Sigmoid colon (tissue), 6 donors: ENCODE measurements at regions not wholly inside any gene's neighbourhood (a gene's known extent, or its start where the extent isn't known, plus 50 kb on each side); places are given as distances from the start of the nearest gene placed in this dataset.

Experiments used
- DNase-seq: peaks from one replicate; pipeline ENCODE4 v3.0.0-alpha.2; 2019
- H3K27ac ChIP-seq, 4 donors: fragments of 200-600 bp; sonication (generic); one replicate each; pipeline ENCODE4 v1.5.1; 2016 to 2019; ENCODE audit warnings: mild to moderate bottlenecking in 1 of 4
- H3K27me3 ChIP-seq, 3 donors: fragments of 200-600 bp; sonication (generic); one replicate each; pipeline ENCODE4 v1.5.1; 2019; ENCODE audit warnings: mild to moderate bottlenecking in 1 of 3
- H3K36me3 ChIP-seq, 4 donors: fragments of 200-600 bp; sonication (generic); one replicate each; pipeline ENCODE4 v1.5.1; 2016 to 2019
- H3K4me1 ChIP-seq, 4 donors: fragments of 200-600 bp; sonication (generic); one replicate each; pipeline ENCODE4 v1.5.1; 2017 to 2019
- H3K4me3 ChIP-seq, 4 donors: fragments of 200-600 bp; sonication (generic); one replicate each; pipeline ENCODE4 v1.5.1; 2017 to 2019; ENCODE audit warnings: mild to moderate bottlenecking in 2 of 4, moderate library complexity in 1 of 4
- H3K9me3 ChIP-seq, 4 donors: fragments of 200-600 bp in 3 of 4; sonication (generic) in 3 of 4; one replicate each; pipeline versions ENCODE4 v1.5.1 to v1.6.1; 2013 to 2019
- CTCF ChIP-seq, 4 experiments: fragments of 450-650 bp in 3 of 4; fragments of 200-600 bp in 1 of 4; IDR thresholded peaks; one replicate each; pipeline ENCODE4 v1.5.1; 2016 to 2019; ENCODE audit warnings: antibody characterized with exemption in 4 of 4, mild to moderate bottlenecking in 3 of 4, moderate library complexity in 2 of 4
- EP300 ChIP-seq, 4 donors: sonication (generic); formaldehyde crosslinking; IDR thresholded peaks; one replicate each; pipeline ENCODE4 v1.6.1; 2017; ENCODE audit warnings: antibody characterized with exemption in 4 of 4
- POLR2A ChIP-seq, 2 donors: fragments of 450-650 bp; IDR thresholded peaks; one replicate each; pipeline ENCODE4 v1.6.1; 2016; ENCODE audit warnings: antibody characterized with exemption in 2 of 2, mild to moderate bottlenecking in 2 of 2, moderate library complexity in 2 of 2
- POLR2AphosphoS5 ChIP-seq, 4 donors: sonication (generic); formaldehyde crosslinking; IDR thresholded peaks; one replicate each; pipeline ENCODE4 v1.6.1; 2017; ENCODE audit warnings: antibody characterized with exemption in 4 of 4
- WGBS, 2 donors: extraction: QIAGEN DNeasy Blood & Tissue Kit; methylation state at CpG; one replicate each; pipeline ENCODE4 v1.1.7; 2013; 5-methylcytosine and 5-hydroxymethylcytosine counted together
- intact Hi-C: fragments of 100-400 bp; cut with DNase I; formaldehyde crosslinking; loops from one replicate; pipeline ENCODE4 v1.15.1; 2023
- donor health status: healthy with polysubstance abuse.
- donor health status: healthy.

GRCh38 chr6:9634776-9635175 lies 780.1 kb downstream of the TFAP2A start:
- 84 to 93% methylated on average over 2 of the region's 2 CpGs for WGBS, 2 donors
- Histone ChIP-seq H3K4me1 (no peaks in the 10 kb centered on the region), H3K4me3 (no peak overlapping the region), H3K9me3 (peaks cover 0 to 5% (median 0%) of the 10 kb centered on the region in 4 donors), H3K27me3 (no peaks in the 10 kb centered on the region), H3K36me3 (no peaks in the 10 kb centered on the region), H3K27ac (no peak overlapping the region)
- intact Hi-C loops = no loop called here
- TF ChIP-seq POLR2AphosphoS5 (IDR thresholded peaks at IDR 0.05) (no peak), POLR2A (IDR thresholded peaks at IDR 0.05) (no peak), EP300 (IDR thresholded peaks at IDR 0.05) (no peak), CTCF (IDR thresholded peaks at IDR 0.05) (no peak)
- DNase-seq = no peak

GRCh38 chr6:9632026-9632425 lies 782.8 kb downstream of the TFAP2A start:
- no peak overlapping the region for H3K27ac ChIP-seq
- H3K4me1 ChIP-seq = no peaks in the 10 kb centered on the region
- no peak for DNase-seq
- H3K4me3 ChIP-seq = no peak overlapping the region
- TF ChIP-seq POLR2AphosphoS5 (IDR thresholded peaks at IDR 0.05) = no peak
- H3K9me3 ChIP-seq = peaks cover 0 to 5% (median 0%) of the 10 kb centered on the region in 4 donors
- no peaks in the 10 kb centered on the region for H3K36me3 ChIP-seq
- H3K27me3 ChIP-seq = no peaks in the 10 kb centered on the region
- intact Hi-C loops = no loop called here

- Histone ChIP-seq H3K36me3 (no peaks in the 10 kb centered on the region), H3K27ac (no peak overlapping the region), H3K27me3 (no peaks in the 10 kb centered on the region), H3K4me3 (no peak overlapping the region), H3K4me1 (no peaks in the 10 kb centered on the region), H3K9me3 (peaks cover 0 to 5% (median 0%) of the 10 kb centered on the region in 4 donors)
- TF ChIP-seq POLR2A (IDR thresholded peaks at IDR 0.05) (no peak), EP300 (IDR thresholded peaks at IDR 0.05) (no peak), POLR2AphosphoS5 (IDR thresholded peaks at IDR 0.05) (no peak), CTCF (IDR thresholded peaks at IDR 0.05) (no peak)
- no peak for DNase-seq
- intact Hi-C loops = no loop called here
These were observed 786.1 kb downstream of the TFAP2A start for GRCh38 chr6:9628819-9629218.

GRCh38 chr6:9627916-9628315 lies 787.0 kb downstream of the TFAP2A start:
- WGBS, 2 donors = 61 to 68% methylated on average over 3 of the region's 3 CpGs
- H3K27me3 ChIP-seq = no peaks in the 10 kb centered on the region
- no peaks in the 10 kb centered on the region for H3K4me1 ChIP-seq
- no peak for TF ChIP-seq POLR2AphosphoS5 (IDR thresholded peaks at IDR 0.05)
- TF ChIP-seq EP300 (IDR thresholded peaks at IDR 0.05) = no peak
- TF ChIP-seq POLR2A (IDR thresholded peaks at IDR 0.05) = no peak
- TF ChIP-seq CTCF (IDR thresholded peaks at IDR 0.05) = no peak
- intact Hi-C loops = no loop called here
- no peak overlapping the region for H3K27ac ChIP-seq
- no peak overlapping the region for H3K4me3 ChIP-seq
- DNase-seq = no peak
- peaks cover 0 to 5% (median 0%) of the 10 kb centered on the region in 4 donors for H3K9me3 ChIP-seq
- no peaks in the 10 kb centered on the region for H3K36me3 ChIP-seq

- Histone ChIP-seq H3K36me3 (no peaks in the 10 kb centered on the region), H3K4me3 (no peak overlapping the region), H3K4me1 (no peaks in the 10 kb centered on the region), H3K9me3 (no peaks in the 10 kb centered on the region), H3K27me3 (no peaks in the 10 kb centered on the region), H3K27ac (no peak overlapping the region)
- intact Hi-C loops = no loop called here
- no peak for TF ChIP-seq CTCF (IDR thresholded peaks at IDR 0.05)
- no peak for TF ChIP-seq POLR2AphosphoS5 (IDR thresholded peaks at IDR 0.05)
- TF ChIP-seq EP300 (IDR thresholded peaks at IDR 0.05) = no peak
- TF ChIP-seq POLR2A (IDR thresholded peaks at IDR 0.05) = no peak
- 80 to 82% methylated on average over 3 of the region's 3 CpGs for WGBS, 2 donors
- no peak for DNase-seq
These were observed 790.9 kb downstream of the TFAP2A start for GRCh38 chr6:9623985-9624384.
